ENCODE measurements at regions not wholly inside any gene's neighbourhood (a gene's known extent, or its start where the extent isn't known, plus 50 kb on each side); places are given as distances from the start of the nearest gene placed in this dataset.

- no peaks in the 10 kb centered on the region for H3K4me1 Mint-ChIP-seq (ENCODE audit: low read depth)
- no peak overlapping the region for H3K27ac Mint-ChIP-seq (ENCODE audit: unreplicated experiment)
- TF ChIP-seq CTCF (IDR thresholded peaks at IDR 0.05): no peak
- no peak overlapping the region for H3K4me3 Mint-ChIP-seq (ENCODE audit: unreplicated experiment)
- peaks cover 47% of the 10 kb centered on the region for H3K27me3 Mint-ChIP-seq (ENCODE audit: low read depth)
- H3K36me3 Mint-ChIP-seq (ENCODE audit: low read depth): peaks cover 2% of the 10 kb centered on the region
- H3K9me3 Mint-ChIP-seq (ENCODE audit: low read depth): no peaks in the 10 kb centered on the region
- no peak for DNase-seq (ENCODE audit: low spot score)
Measured at GRCh38 chr10:78175444-78176015, 141.9 kb downstream of the RPS24 start.

- Mint-ChIP-seq H3K27me3 (ENCODE audit: low read depth) (peaks cover 51% of the 10 kb centered on the region), H3K4me1 (ENCODE audit: low read depth) (no peaks in the 10 kb centered on the region), H3K4me3 (ENCODE audit: unreplicated experiment) (no peak overlapping the region), H3K27ac (ENCODE audit: unreplicated experiment) (no peak overlapping the region), H3K36me3 (ENCODE audit: low read depth) (peaks cover 2% of the 10 kb centered on the region), H3K9me3 (ENCODE audit: low read depth) (no peaks in the 10 kb centered on the region)
- DNase-seq (ENCODE audit: low spot score): no peak
- TF ChIP-seq CTCF (IDR thresholded peaks at IDR 0.05): no peak
Measured at GRCh38 chr10:78176320-78177317, 143.0 kb downstream of the RPS24 start.

- H3K4me3 Mint-ChIP-seq (ENCODE audit: unreplicated experiment): no peak overlapping the region
- H3K36me3 Mint-ChIP-seq (ENCODE audit: low read depth): peaks cover 2% of the 10 kb centered on the region
- H3K27me3 Mint-ChIP-seq (ENCODE audit: low read depth): peaks cover 45% of the 10 kb centered on the region
- no peak for DNase-seq (ENCODE audit: low spot score)
- H3K4me1 Mint-ChIP-seq (ENCODE audit: low read depth): no peaks in the 10 kb centered on the region
- H3K9me3 Mint-ChIP-seq (ENCODE audit: low read depth): no peaks in the 10 kb centered on the region
- TF ChIP-seq CTCF (IDR thresholded peaks at IDR 0.05): no peak
- H3K27ac Mint-ChIP-seq (ENCODE audit: unreplicated experiment): no peak overlapping the region
Measured at GRCh38 chr10:78177491-78178185, 144.0 kb downstream of the RPS24 start.

GRCh38 chr10:78178397-78178796 is 144.7 kb downstream of the RPS24 start:
- H3K27me3 Mint-ChIP-seq (ENCODE audit: low read depth): peaks cover 48% of the 10 kb centered on the region
- TF ChIP-seq CTCF (IDR thresholded peaks at IDR 0.05): no peak
- no peak overlapping the region for H3K4me3 Mint-ChIP-seq (ENCODE audit: unreplicated experiment)
- no peak overlapping the region for H3K27ac Mint-ChIP-seq (ENCODE audit: unreplicated experiment)
- peaks cover 2% of the 10 kb centered on the region for H3K36me3 Mint-ChIP-seq (ENCODE audit: low read depth)
- no peak for DNase-seq (ENCODE audit: low spot score)
- H3K4me1 Mint-ChIP-seq (ENCODE audit: low read depth): no peaks in the 10 kb centered on the region
- no peaks in the 10 kb centered on the region for H3K9me3 Mint-ChIP-seq (ENCODE audit: low read depth)

- TF ChIP-seq CTCF (IDR thresholded peaks at IDR 0.05): no peak
- DNase-seq (ENCODE audit: low spot score): no peak
- Mint-ChIP-seq H3K27ac (ENCODE audit: unreplicated experiment) (no peak overlapping the region), H3K27me3 (ENCODE audit: low read depth) (peaks cover 47% of the 10 kb centered on the region), H3K36me3 (ENCODE audit: low read depth) (peaks cover 2% of the 10 kb centered on the region), H3K4me1 (ENCODE audit: low read depth) (no peaks in the 10 kb centered on the region), H3K4me3 (ENCODE audit: unreplicated experiment) (no peak overlapping the region), H3K9me3 (ENCODE audit: low read depth) (no peaks in the 10 kb centered on the region)
Measured at GRCh38 chr10:78178940-78179339, 145.3 kb downstream of the RPS24 start.
